Stomach (tissue), 8 donors: ENCODE measurements at regions not wholly inside any gene's neighbourhood (a gene's known extent, or its start where the extent isn't known, plus 50 kb on each side); places are given as distances from the start of the nearest gene placed in this dataset.
"Not testable (repeated sequence)": the region's sequence is repeated elsewhere in the genome, so short reads cannot be mapped to it uniquely, and the experiment has no call there.

ENCODE experiments used
- DNase-seq, 2 donors: peaks; one replicate each; pipeline versions ENCODE4 v3.0.0 to v3.0.0-alpha.2; 2013 to 2019
- H3K27ac ChIP-seq, 5 donors: fragments of 200-600 bp in 4 of 5; sonication (generic) in 4 of 5; one replicate each; pipeline ENCODE4 v1.5.1; 2013 to 2019; ENCODE audit warnings: mild to moderate bottlenecking in 1 of 5, moderate library complexity in 1 of 5
- H3K27me3 ChIP-seq, 3 donors: fragments of 200-600 bp; sonication (generic); one replicate each; pipeline ENCODE4 v1.5.1; 2017 to 2019; ENCODE audit warnings: mixed run types in 1 of 3
- H3K36me3 ChIP-seq, 4 donors: fragments of 200-600 bp; sonication (generic); 1 replicate in 3 of 4; 2 replicates in 1 of 4; pipeline ENCODE4 v1.5.1; 2016 to 2019
- H3K4me1 ChIP-seq, 4 donors: fragments of 200-600 bp; sonication (generic); one replicate each; pipeline ENCODE4 v1.5.1; 2016 to 2019
- H3K4me3 ChIP-seq, 4 donors: fragments of 200-600 bp; sonication (generic) in 3 of 4; one replicate each; pipeline ENCODE4 v1.5.1; 2016 to 2019; ENCODE audit warnings: mild to moderate bottlenecking in 1 of 4
- H3K9me3 ChIP-seq, 4 donors: fragments of 200-600 bp; sonication (generic); one replicate each; pipeline ENCODE4 v1.5.1; 2016 to 2019
- WGBS, 5 donors: extraction: QIAGEN DNeasy Blood & Tissue Kit in 3 of 5; methylation state at CpG; one replicate each; pipeline versions ENCODE4 v1.1.5 to v1.1.7; 2013 to 2018; 5-methylcytosine and 5-hydroxymethylcytosine counted together
- intact Hi-C: fragments of 100-400 bp; cut with DNase I; formaldehyde crosslinking; loops from one replicate; pipeline ENCODE4 v1.15.1; 2023; ENCODE audit warnings: low total_unique reads
- donor health status: healthy with polysubstance abuse.
- donor health status: Bipolar disorder and iron deficiency.
- donor health status: healthy.

GRCh38 chr6:26766203-26766902 is 106.8 kb upstream of the ZNF322 start:
- DNase-seq, H3K4me3 ChIP-seq, H3K4me1 ChIP-seq, H3K9me3 ChIP-seq, H3K27ac ChIP-seq, intact Hi-C loops, H3K36me3 ChIP-seq, H3K27me3 ChIP-seq: not testable (repeated sequence)
- WGBS, 5 donors: no CpG with 5 or more reads among the region's 36 CpGs

- intact Hi-C loops, H3K27me3 ChIP-seq, H3K27ac ChIP-seq, H3K9me3 ChIP-seq, H3K4me1 ChIP-seq, H3K4me3 ChIP-seq, DNase-seq, H3K36me3 ChIP-seq: not testable (repeated sequence)
- no CpG with 5 or more reads among the region's 31 CpGs for WGBS, 5 donors
Measured at GRCh38 chr6:26770941-26771666, 111.6 kb upstream of the ZNF322 start.

- intact Hi-C loops, H3K4me1 ChIP-seq, H3K27me3 ChIP-seq, H3K4me3 ChIP-seq, DNase-seq, H3K36me3 ChIP-seq, H3K9me3 ChIP-seq, H3K27ac ChIP-seq: not testable (repeated sequence)
- no CpG with 5 or more reads among the region's 12 CpGs for WGBS, 5 donors
Measured at GRCh38 chr6:26773414-26773813, 113.9 kb upstream of the ZNF322 start.

GRCh38 chr6:26780563-26780962 is 121.0 kb upstream of the ZNF322 start:
- H3K27me3 ChIP-seq, H3K4me3 ChIP-seq, H3K27ac ChIP-seq, H3K9me3 ChIP-seq, H3K36me3 ChIP-seq, intact Hi-C loops, H3K4me1 ChIP-seq, DNase-seq: not testable (repeated sequence)
- WGBS, 5 donors: no CpG with 5 or more reads among the region's 21 CpGs

GRCh38 chr6:26795474-26796307 is 136.1 kb upstream of the ZNF322 start:
- intact Hi-C loops: not testable (repeated sequence)
- no CpG with 5 or more reads among the region's 10 CpGs for whole genome bisulfite sequencing, 5 donors

GRCh38 chr6:26799903-26800633 is 140.5 kb upstream of the ZNF322 start:
- intact Hi-C loops, H3K4me3 ChIP-seq, H3K27ac ChIP-seq, H3K9me3 ChIP-seq, DNase-seq, H3K36me3 ChIP-seq, H3K4me1 ChIP-seq, H3K27me3 ChIP-seq: not testable (repeated sequence)
- WGBS, 5 donors: no CpG with 5 or more reads among the region's 17 CpGs

More at GRCh38 chr6:26795474-26796307, 136.1 kb upstream of the ZNF322 start:
- not testable (repeated sequence) for H3K27me3 ChIP-seq, H3K36me3 ChIP-seq, H3K27ac ChIP-seq, H3K4me1 ChIP-seq, DNase-seq, H3K9me3 ChIP-seq, H3K4me3 ChIP-seq

- H3K4me3 ChIP-seq, H3K36me3 ChIP-seq, H3K9me3 ChIP-seq, DNase-seq, H3K27ac ChIP-seq, H3K27me3 ChIP-seq, intact Hi-C loops, H3K4me1 ChIP-seq: not testable (repeated sequence)
- WGBS, 5 donors: no CpG with 5 or more reads among the region's 16 CpGs
Measured at GRCh38 chr6:26803762-26804161, 144.2 kb upstream of the ZNF322 start.

GRCh38 chr6:26811486-26812116 is 152.1 kb upstream of the ZNF322 start:
- H3K4me3 ChIP-seq, H3K4me1 ChIP-seq, H3K36me3 ChIP-seq, DNase-seq, H3K27me3 ChIP-seq, H3K27ac ChIP-seq, intact Hi-C loops, H3K9me3 ChIP-seq: not testable (repeated sequence)
- no CpG with 5 or more reads among the region's 36 CpGs for WGBS, 5 donors

GRCh38 chr6:26818640-26819225 is 159.2 kb upstream of the ZNF322 start:
- H3K9me3 ChIP-seq, H3K4me1 ChIP-seq, H3K36me3 ChIP-seq, H3K4me3 ChIP-seq, H3K27ac ChIP-seq, H3K27me3 ChIP-seq, DNase-seq, intact Hi-C loops: not testable (repeated sequence)
- WGBS, 5 donors: no CpG with 5 or more reads among the region's 5 CpGs

- H3K9me3 ChIP-seq, H3K27ac ChIP-seq, H3K4me3 ChIP-seq, H3K36me3 ChIP-seq, intact Hi-C loops, DNase-seq, H3K4me1 ChIP-seq, H3K27me3 ChIP-seq: not testable (repeated sequence)
- WGBS, 5 donors: no CpG with 5 or more reads among the region's 4 CpGs
Measured at GRCh38 chr6:26827965-26828364, 168.4 kb upstream of the ZNF322 start.

- H3K9me3 ChIP-seq, DNase-seq, intact Hi-C loops, H3K27me3 ChIP-seq, H3K4me1 ChIP-seq, H3K36me3 ChIP-seq, H3K4me3 ChIP-seq, H3K27ac ChIP-seq: not testable (repeated sequence)
- WGBS, 5 donors: no CpG with 5 or more reads among the region's 2 CpGs
Measured at GRCh38 chr6:26829480-26829879, 169.9 kb upstream of the ZNF322 start.
